Osteoblast (primary cell): ENCODE measurements at regions not wholly inside any gene's neighbourhood (a gene's known extent, or its start where the extent isn't known, plus 50 kb on each side); places are given as distances from the start of the nearest gene placed in this dataset.
"Not testable (repeated sequence)": the region's sequence is repeated elsewhere in the genome, so short reads cannot be mapped to it uniquely, and the experiment has no call there.

Experiments
- DNase-seq: peaks from one replicate; pipeline ENCODE4 v3.0.0; 2011; ENCODE audit warnings: low spot score, mixed read lengths; ENCODE audit not compliant: insufficient read length; ENCODE audit errors: missing footprints
- H2AFZ ChIP-seq: 2 replicates; pipeline ENCODE4 v1.6.0; 2011; ENCODE audit warnings: mild to moderate bottlenecking, low read length
- H3K27ac ChIP-seq: 2 replicates; pipeline ENCODE4 v1.5.1; 2011; ENCODE audit warnings: mild to moderate bottlenecking, low read depth, low read length, moderate library complexity
- H3K27me3 ChIP-seq: 2 replicates; pipeline ENCODE4 v1.6.0; 2012; ENCODE audit warnings: mild to moderate bottlenecking, control low read depth, inconsistent platforms, low read length, moderate library complexity; ENCODE audit not compliant: insufficient read depth
- H3K36me3 ChIP-seq: 2 replicates; pipeline ENCODE4 v1.5.1; 2011; ENCODE audit warnings: mild to moderate bottlenecking, low read length, control low read depth, moderate library complexity; ENCODE audit not compliant: insufficient read depth
- H3K4me1 ChIP-seq: 2 replicates; pipeline ENCODE4 v1.5.1; 2011; ENCODE audit warnings: mild to moderate bottlenecking, low read length, control low read depth, moderate library complexity; ENCODE audit not compliant: insufficient read depth
- H3K4me2 ChIP-seq: 2 replicates; pipeline ENCODE4 v1.6.0; 2011; ENCODE audit warnings: mild to moderate bottlenecking, low read length; ENCODE audit not compliant: insufficient read depth
- H3K4me3 ChIP-seq: fragments of 200-600 bp; sonication (generic); 3 replicates; pipeline ENCODE4 v1.5.1; 2012; ENCODE audit warnings: mild to moderate bottlenecking, low read length, inconsistent platforms; ENCODE audit not compliant: insufficient read depth
- H3K79me2 ChIP-seq: 2 replicates; pipeline ENCODE4 v1.6.0; 2012; ENCODE audit warnings: mild to moderate bottlenecking, low read length, control low read depth, inconsistent platforms; ENCODE audit not compliant: insufficient read depth
- H3K9me3 ChIP-seq: 2 replicates; pipeline ENCODE4 v1.5.1; 2011; ENCODE audit warnings: low read depth, low read length, control low read depth
- H4K20me1 ChIP-seq: 2 replicates; pipeline ENCODE4 v1.6.0; 2012; ENCODE audit warnings: mild to moderate bottlenecking, low read length, control low read depth; ENCODE audit not compliant: insufficient read depth
- CTCF ChIP-seq: IDR thresholded peaks from 2 replicates; pipeline ENCODE4 v1.5.1; 2011; ENCODE audit warnings: mild to moderate bottlenecking, low read depth, low read length, moderate library complexity; ENCODE audit errors: extremely low read depth

- Histone ChIP-seq H3K27me3 (no peaks in the 10 kb centered on the region), H4K20me1 (no peaks in the 10 kb centered on the region), H3K4me3 (no peak overlapping the region), H3K27ac (no peak overlapping the region), H3K79me2 (no peaks in the 10 kb centered on the region), H2AFZ (no peak overlapping the region), H3K36me3 (no peaks in the 10 kb centered on the region), H3K9me3 (no peaks in the 10 kb centered on the region), H3K4me2 (no peak overlapping the region), H3K4me1 (peaks cover 8% of the 10 kb centered on the region)
- peak; percentile 57 for TF ChIP-seq CTCF
- DNase-seq = no peak
Measured at GRCh38 chr4:72886602-72887001, 182.9 kb downstream of the COX18 start.

- H3K4me1 ChIP-seq, H3K9me3 ChIP-seq, H3K79me2 ChIP-seq, H3K36me3 ChIP-seq, H3K4me2 ChIP-seq, H3K27me3 ChIP-seq, H4K20me1 ChIP-seq, DNase-seq, H3K27ac ChIP-seq, H3K4me3 ChIP-seq, H2AFZ ChIP-seq: not testable (repeated sequence)
Measured at GRCh38 chr4:72884225-72884624, 185.3 kb downstream of the COX18 start.

- H3K27me3 ChIP-seq = no peaks in the 10 kb centered on the region
- H3K4me1 ChIP-seq = no peaks in the 10 kb centered on the region
- H3K4me3 ChIP-seq = no peak overlapping the region
- no peak for TF ChIP-seq CTCF
- no peaks in the 10 kb centered on the region for H3K79me2 ChIP-seq
- no peaks in the 10 kb centered on the region for H4K20me1 ChIP-seq
- H3K9me3 ChIP-seq = no peaks in the 10 kb centered on the region
- no peak for DNase-seq
- no peak overlapping the region for H3K27ac ChIP-seq
- no peaks in the 10 kb centered on the region for H3K36me3 ChIP-seq
- H3K4me2 ChIP-seq = no peak overlapping the region
- no peak overlapping the region for H2AFZ ChIP-seq
Measured at GRCh38 chr4:72876946-72877345, 192.6 kb downstream of the COX18 start.

GRCh38 chr4:72875545-72875944 is 194.0 kb downstream of the COX18 start:
- no peak for DNase-seq
- no peaks in the 10 kb centered on the region for H4K20me1 ChIP-seq
- H3K27me3 ChIP-seq = no peaks in the 10 kb centered on the region
- no peak for TF ChIP-seq CTCF
- H3K4me2 ChIP-seq = no peak overlapping the region
- H3K4me3 ChIP-seq = no peak overlapping the region
- H2AFZ ChIP-seq = no peak overlapping the region
- H3K36me3 ChIP-seq = no peaks in the 10 kb centered on the region
- H3K4me1 ChIP-seq = no peaks in the 10 kb centered on the region
- no peaks in the 10 kb centered on the region for H3K9me3 ChIP-seq
- no peaks in the 10 kb centered on the region for H3K79me2 ChIP-seq
- no peak overlapping the region for H3K27ac ChIP-seq

GRCh38 chr4:72875138-72875537 is 194.4 kb downstream of the COX18 start:
- no peaks in the 10 kb centered on the region for H3K36me3 ChIP-seq
- no peaks in the 10 kb centered on the region for H3K79me2 ChIP-seq
- no peak for DNase-seq
- H3K9me3 ChIP-seq = no peaks in the 10 kb centered on the region
- H3K27me3 ChIP-seq = no peaks in the 10 kb centered on the region
- no peaks in the 10 kb centered on the region for H3K4me1 ChIP-seq
- H4K20me1 ChIP-seq = no peaks in the 10 kb centered on the region
- H2AFZ ChIP-seq = no peak overlapping the region
- H3K4me2 ChIP-seq = no peak overlapping the region
- H3K4me3 ChIP-seq = no peak overlapping the region
- H3K27ac ChIP-seq = no peak overlapping the region
- TF ChIP-seq CTCF = no peak
